HG03103 (cell line): ENCODE measurements at regions not wholly inside any gene's neighbourhood (a gene's known extent, or its start where the extent isn't known, plus 50 kb on each side); places are given as distances from the start of the nearest gene placed in this dataset.
A peak's percentile ranks its signal among the peaks of the same experiment; 100 is the strongest.

Experiments
- ATAC-seq: cut with Tn5 transposase; IDR thresholded peaks from one replicate; pipeline ENCODE4 v1.9.1; 2021; ENCODE audit warnings: low read depth; ENCODE audit not compliant: unreplicated experiment

- ATAC-seq, result no peak
These were observed 61.3 kb upstream of the MEDAG start for GRCh38 chr13:30844548-30845296.

- no peak for ATAC-seq
These were observed 60.5 kb upstream of the MEDAG start for GRCh38 chr13:30845297-30846214.

GRCh38 chr13:30846311-30846710 lies 59.8 kb upstream of the MEDAG start:
- ATAC-seq, result no peak

- ATAC-seq, result no peak
These were observed 59.2 kb upstream of the MEDAG start for GRCh38 chr13:30846866-30847265.

- no peak for ATAC-seq
These were observed 58.3 kb upstream of the MEDAG start for GRCh38 chr13:30847650-30848307.

GRCh38 chr13:30848332-30849027 lies 57.6 kb upstream of the MEDAG start:
- ATAC-seq, result no peak

- no peak for ATAC-seq
These were observed 56.5 kb upstream of the MEDAG start for GRCh38 chr13:30849611-30850010.

- no peak for ATAC-seq
These were observed 55.7 kb upstream of the MEDAG start for GRCh38 chr13:30850204-30850866.

GRCh38 chr13:30850867-30851211 lies 55.2 kb upstream of the MEDAG start:
- ATAC-seq, result no peak

- ATAC-seq, result peak; percentile 73
These were observed 54.4 kb upstream of the MEDAG start for GRCh38 chr13:30851697-30852096.

GRCh38 chr13:30855569-30855968 lies 50.5 kb upstream of the MEDAG start:
- no peak for ATAC-seq

GRCh38 chr13:30856005-30856790 lies 49.9 kb upstream of the MEDAG start:
- ATAC-seq, result no peak
